ENCODE measurements at regions not wholly inside any gene's neighbourhood (a gene's known extent, or its start where the extent isn't known, plus 50 kb on each side); places are given as distances from the start of the nearest gene placed in this dataset.

GRCh38 chr2:67845621-67846369 is 217.0 kb downstream of the C1D start:
- no peak for TF ChIP-seq CTCF (IDR thresholded peaks at IDR 0.05)
- no peak for TF ChIP-seq POLR2A (IDR thresholded peaks at IDR 0.05)

Measured in body of pancreas (tissue), 4 donors.